Panc1 (cell line): ENCODE measurements at regions not wholly inside any gene's neighbourhood (a gene's known extent, or its start where the extent isn't known, plus 50 kb on each side); places are given as distances from the start of the nearest gene placed in this dataset.
"Not testable (repeated sequence)": the region's sequence is repeated elsewhere in the genome, so short reads cannot be mapped to it uniquely, and the experiment has no call there.

ENCODE experiments used
- ATAC-seq: fragments of 200-7000 bp; cut with Tn5 transposase; 2 replicates; pipeline ENCODE4 v1.9.1; 2020; ENCODE audit warnings: mild to moderate bottlenecking, moderate library complexity
- BruUV-seq: library from RNA; stranded (reverse); fragments of 400-500 nt; replicated peaks from 2 replicates; lab custom pipeline; 2021; lab: Mats Ljungman, UMichigan
- CTCF ChIA-PET: fragments of 300-600 bp; sonication (Branson Sonifier 250); formaldehyde crosslinking; loops from one replicate; lab custom pipeline; 2022; ENCODE audit warnings: antibody characterized with exemption; lab: Charles Lee
- POLR2A ChIA-PET: fragments of 300-600 bp; sonication (Branson Sonifier 250); formaldehyde crosslinking; loops from one replicate; lab custom pipeline; 2022; ENCODE audit warnings: antibody characterized with exemption; lab: Charles Lee
- DNase-seq: peaks from one replicate; pipeline ENCODE4 v3.0.0-alpha.2; 2010; ENCODE audit warnings: low read depth, low spot score
- H3K27ac ChIP-seq: 2 replicates; pipeline ENCODE4 v1.5.1; 2011; ENCODE audit warnings: mild to moderate bottlenecking, low read length, inconsistent platforms
- H3K27me3 ChIP-seq: fragments of 200-500 bp; sonication (Bioruptor generic); 2 replicates; pipeline ENCODE4 v1.6.0; 2014; ENCODE audit warnings: low read length, inconsistent platforms; ENCODE audit not compliant: control insufficient read depth, insufficient read depth
- H3K36me3 ChIP-seq: fragments of 200-500 bp; sonication (Bioruptor generic); 2 replicates; pipeline ENCODE4 v1.5.1; 2014; ENCODE audit warnings: inconsistent platforms, mild to moderate bottlenecking, low read length, moderate library complexity; ENCODE audit not compliant: control insufficient read depth, insufficient read depth
- H3K4me1 ChIP-seq: 2 replicates; pipeline ENCODE4 v1.5.1; 2011; ENCODE audit warnings: inconsistent platforms, mild to moderate bottlenecking, low read length, moderate library complexity; ENCODE audit not compliant: control insufficient read depth, insufficient read depth
- H3K4me3 ChIP-seq, 2 experiments: 2 replicates each; pipeline ENCODE4 v1.5.1; 2011 to 2012; ENCODE audit warnings: low read depth in 2 of 2, low read length in 2 of 2, mild to moderate bottlenecking in 2 of 2, inconsistent platforms in 1 of 2, moderate library complexity in 1 of 2
- H3K9me3 ChIP-seq: fragments of 200-500 bp; sonication (Bioruptor generic); 2 replicates; pipeline ENCODE4 v1.5.1; 2014; ENCODE audit warnings: low read depth, mild to moderate bottlenecking, inconsistent platforms, low read length, moderate library complexity; ENCODE audit not compliant: control insufficient read depth, insufficient read depth
- CTCF ChIP-seq: fragments of 450-650 bp; IDR thresholded peaks from 2 replicates; pipeline ENCODE4 v1.5.1; 2017; ENCODE audit warnings: mild to moderate bottlenecking
- POLR2AphosphoS5 ChIP-seq: IDR thresholded peaks from 2 replicates; pipeline ENCODE4 v1.6.1; 2012; ENCODE audit warnings: mild to moderate bottlenecking, low read depth, low read length, moderate library complexity
- REST ChIP-seq, 2 experiments: IDR thresholded peaks; 2 replicates each; pipeline ENCODE4 v1.6.1; 2011 to 2012; ENCODE audit warnings: low read depth in 2 of 2, control low read depth in 1 of 2, low read length in 1 of 2, mild to moderate bottlenecking in 1 of 2, moderate library complexity in 1 of 2; ENCODE audit not compliant: insufficient read depth in 1 of 2
- SIN3A ChIP-seq: IDR thresholded peaks from 2 replicates; pipeline ENCODE4 v1.6.1; 2012; ENCODE audit warnings: low read depth, mild to moderate bottlenecking, low read length, moderate library complexity, borderline replicate concordance; ENCODE audit not compliant: insufficient read depth
- TCF7L2 ChIP-seq: IDR thresholded peaks from 2 replicates; pipeline ENCODE4 v1.6.1; 2011; ENCODE audit warnings: mild to moderate bottlenecking, low read depth, low read length, inconsistent platforms
- in situ Hi-C: cut with HindIII; loops from 2 replicates; pipeline ENCODE4 v1.10.0; 2016; ENCODE audit warnings: low sequenced_read_pairs, low pct_unique_long_range_greater_than_20kb
- intact Hi-C: fragments of 100-400 bp; cut with micrococcal nuclease; formaldehyde crosslinking; loops from one replicate; pipeline ENCODE4 v1.10.0; 2022; ENCODE audit not compliant: unreplicated experiment

- Histone ChIP-seq H3K27ac (peak overlapping the region; percentile 7; the same call in 1 of the 2 replicates), H3K4me3 (peak overlapping the region; percentile 14 to 33; a peak in 3 of 4 replicates), H3K36me3 (no peaks in the 10 kb centered on the region), H3K27me3 (no peaks in the 10 kb centered on the region), H3K4me1 (no peaks in the 10 kb centered on the region), H3K9me3 (no peaks in the 10 kb centered on the region)
- BruUV-seq = no TSS peak
- in situ Hi-C loops = no loop called here
- intact Hi-C loops = no loop called here
- no peak for ATAC-seq
- no peak for DNase-seq
- ChIA-PET POLR2A (interaction anchor here (0.6 kb wide), 1 partner anchor 147 kb away, joined by 3 read pairs; no protein-coding TSS in a partner anchor), CTCF (no interaction called here)
- TF ChIP-seq CTCF = no peak
- TF ChIP-seq REST (IDR thresholded peaks at IDR 0.05; ENCODE audit: insufficient read depth in 1 of 2, low read depth in 2 of 2, low read length in 1 of 2) = no peak
- TF ChIP-seq TCF7L2 = no peak
- no peak for TF ChIP-seq POLR2AphosphoS5
- TF ChIP-seq SIN3A = no peak
These were observed 150.3 kb downstream of the SLITRK5 start for GRCh38 chr13:87821512-87821911.

- H3K4me1 ChIP-seq, intact Hi-C loops, DNase-seq, H3K36me3 ChIP-seq, H3K9me3 ChIP-seq, POLR2A ChIA-PET, H3K4me3 ChIP-seq, ATAC-seq, in situ Hi-C loops, BruUV-seq, CTCF ChIA-PET, H3K27ac ChIP-seq, H3K27me3 ChIP-seq: not testable (repeated sequence)
These were observed 155.1 kb downstream of the SLITRK5 start for GRCh38 chr13:87826301-87826700.

GRCh38 chr13:87827479-87827878 lies 156.3 kb downstream of the SLITRK5 start:
- CTCF ChIA-PET = no interaction called here
- ATAC-seq = no peak
- intact Hi-C loops (no loop called here), in situ Hi-C loops (no loop called here)
- Histone ChIP-seq H3K27me3 (no peaks in the 10 kb centered on the region), H3K4me1 (no peaks in the 10 kb centered on the region), H3K4me3 (no peak overlapping the region), H3K9me3 (no peaks in the 10 kb centered on the region), H3K27ac (no peak overlapping the region), H3K36me3 (no peaks in the 10 kb centered on the region)
- no TSS peak for BruUV-seq
- POLR2A ChIA-PET = no interaction called here
- TF ChIP-seq CTCF (no peak), TCF7L2 (no peak), POLR2AphosphoS5 (no peak), SIN3A (no peak), REST (IDR thresholded peaks at IDR 0.05; ENCODE audit: insufficient read depth in 1 of 2, low read depth in 2 of 2, low read length in 1 of 2) (no peak)
- no peak for DNase-seq
